GM21529 (cell line): ENCODE measurements at regions not wholly inside any gene's neighbourhood (a gene's known extent, or its start where the extent isn't known, plus 50 kb on each side); places are given as distances from the start of the nearest gene placed in this dataset.
A peak's percentile ranks its signal among the peaks of the same experiment; 100 is the strongest.

Experiments
- ATAC-seq: cut with Tn5 transposase; IDR thresholded peaks from one replicate; pipeline ENCODE4 v1.9.1; 2021; ENCODE audit not compliant: unreplicated experiment

GRCh38 chr2:149271575-149271974 is 58.8 kb upstream of the LYPD6 start:
- ATAC-seq = peak; percentile 98

- ATAC-seq = no peak
Observed at GRCh38 chr2:149278161-149278871, 52.1 kb upstream of the LYPD6 start.

- no peak for ATAC-seq
Observed at GRCh38 chr2:149278872-149279264, 51.5 kb upstream of the LYPD6 start.
